NCI-H524 (cell line): ENCODE measurements at regions not wholly inside any gene's neighbourhood (a gene's known extent, or its start where the extent isn't known, plus 50 kb on each side); places are given as distances from the start of the nearest gene placed in this dataset.
A peak's percentile ranks its signal among the peaks of the same experiment; 100 is the strongest.
"Not testable (repeated sequence)": the region's sequence is repeated elsewhere in the genome, so short reads cannot be mapped to it uniquely, and the experiment has no call there.

Experiments used
- DNase-seq, 2 experiments: peaks; one replicate each; lab custom pipeline; 2025; lab: John Stamatoyannopoulos, UW

DNA sequence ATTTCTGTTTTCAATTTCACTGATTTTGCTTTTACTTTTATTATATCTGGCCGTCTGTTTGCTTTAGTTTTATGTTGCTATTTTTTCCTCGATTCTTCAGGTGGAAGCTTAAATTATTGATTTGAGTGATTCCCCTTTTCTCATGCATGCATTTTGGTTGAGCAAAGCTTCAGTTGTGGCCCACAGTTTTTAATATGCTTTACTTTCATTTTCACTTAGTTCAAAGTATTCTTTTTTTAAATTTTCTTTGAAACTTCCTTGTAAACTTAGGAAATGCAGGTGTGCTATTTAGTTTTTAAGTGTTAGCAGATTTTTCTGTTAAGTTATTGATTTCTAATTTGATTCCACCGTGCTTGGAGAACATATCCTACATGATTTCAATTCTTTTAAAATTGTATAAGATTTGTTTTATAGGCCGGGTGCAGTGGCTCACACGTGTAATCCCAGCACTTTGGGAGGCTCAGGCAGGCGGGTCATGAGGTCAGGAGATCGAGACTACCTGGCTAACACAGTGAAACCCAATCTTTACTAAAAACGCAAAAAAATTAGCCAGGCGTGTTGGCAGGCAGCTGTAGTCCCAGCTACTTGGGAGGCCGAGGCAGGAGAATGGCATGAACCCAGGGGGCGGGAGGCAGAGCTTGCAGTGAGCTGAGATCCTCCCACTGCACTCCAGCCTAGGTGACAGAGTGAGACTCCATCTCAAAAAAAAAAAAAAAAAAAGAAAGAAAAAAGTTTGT lies 531.2 kb downstream of the KIF2B start:
- DNase-seq: no peak

DNA sequence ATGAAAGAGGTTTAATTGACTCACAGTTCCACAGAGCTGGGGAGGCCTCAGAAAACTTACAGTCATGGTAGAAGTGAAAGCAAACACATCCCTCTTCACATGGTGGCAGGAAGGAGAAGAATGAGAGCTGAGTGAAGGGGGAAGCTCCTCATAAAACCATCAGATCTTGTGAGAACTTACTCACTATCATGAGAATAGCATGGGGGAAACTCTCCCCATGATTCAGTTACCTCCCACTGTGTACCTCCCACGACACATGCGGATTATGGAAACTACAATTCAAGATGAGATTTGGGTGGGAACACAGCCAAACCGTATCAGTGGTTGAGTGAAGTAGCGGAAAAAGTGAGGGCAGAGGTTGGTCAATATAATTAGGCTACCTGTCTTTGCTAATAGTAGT lies 538.3 kb downstream of the KIF2B start:
- not testable (repeated sequence) for DNase-seq

DNA sequence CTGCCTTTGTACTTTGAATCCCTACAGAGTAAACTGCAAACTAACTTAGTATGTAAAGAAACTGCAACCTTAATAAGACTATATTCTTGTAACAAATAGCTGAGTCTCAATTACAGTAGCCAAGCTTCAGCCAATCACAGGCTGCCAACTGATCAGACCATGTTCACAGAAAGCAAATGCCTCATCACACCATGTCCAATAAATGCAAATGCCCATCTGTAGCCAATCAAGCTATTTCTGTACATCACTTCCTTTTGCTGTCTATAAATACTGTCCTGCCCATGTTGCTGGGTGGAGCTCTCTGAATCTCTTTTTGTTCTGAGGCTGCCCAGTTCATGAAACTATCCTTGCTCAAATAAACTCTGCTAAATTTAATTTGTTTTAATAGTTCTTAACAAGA lies 531.7 kb upstream of the TOM1L1 start:
- no peak for DNase-seq

DNA sequence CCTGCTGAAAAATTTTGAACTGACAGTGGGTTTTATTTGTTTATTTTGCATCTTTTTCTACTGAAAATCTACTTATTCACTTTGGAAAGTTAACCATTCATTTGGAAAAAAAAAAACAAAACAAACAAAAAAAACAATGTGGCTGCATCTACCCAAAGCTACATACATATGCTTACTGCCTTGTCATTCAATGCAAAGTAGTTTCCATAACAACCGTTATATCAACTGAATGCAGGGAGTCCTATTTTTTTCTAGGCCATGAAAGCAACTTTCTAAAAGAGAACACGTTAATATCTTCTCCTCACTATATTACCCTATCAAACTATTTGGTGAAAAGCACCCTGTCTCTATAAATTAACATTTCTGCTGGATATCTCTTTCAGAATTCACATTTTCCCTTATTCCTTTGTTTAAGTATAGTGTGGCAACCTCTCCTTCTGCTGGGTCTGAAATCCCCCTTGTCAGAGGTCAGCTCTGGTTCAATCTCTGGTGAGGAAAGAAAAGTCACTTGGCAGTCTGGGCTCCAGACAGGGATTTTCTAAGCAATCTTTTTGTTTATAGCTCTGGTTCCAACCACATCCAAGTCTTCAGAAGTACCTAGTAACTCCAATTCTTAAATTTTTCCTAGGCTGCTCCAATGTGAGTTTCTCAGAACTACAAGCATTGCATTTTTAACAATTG lies 528.4 kb upstream of the TOM1L1 start:
- no peak for DNase-seq

DNA sequence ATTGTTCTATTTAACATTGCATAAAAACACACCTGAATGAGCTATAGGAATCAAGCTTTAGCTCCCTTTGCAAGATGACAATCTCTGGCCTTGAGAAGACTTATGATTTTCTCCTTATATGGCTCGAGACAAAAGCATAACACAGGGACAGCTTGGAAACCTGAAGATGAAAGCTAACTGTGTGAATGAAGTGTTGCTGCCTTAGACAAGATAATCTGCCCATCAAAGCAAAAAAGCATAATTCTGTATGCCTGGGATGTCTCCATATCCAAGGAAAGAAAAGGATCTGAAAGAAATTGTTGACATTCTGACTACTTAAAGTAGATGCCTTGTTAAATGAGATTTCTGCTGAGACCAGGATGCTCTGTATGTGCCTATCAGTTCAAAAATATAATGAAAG lies 526.7 kb upstream of the TOM1L1 start:
- no peak for DNase-seq

DNA sequence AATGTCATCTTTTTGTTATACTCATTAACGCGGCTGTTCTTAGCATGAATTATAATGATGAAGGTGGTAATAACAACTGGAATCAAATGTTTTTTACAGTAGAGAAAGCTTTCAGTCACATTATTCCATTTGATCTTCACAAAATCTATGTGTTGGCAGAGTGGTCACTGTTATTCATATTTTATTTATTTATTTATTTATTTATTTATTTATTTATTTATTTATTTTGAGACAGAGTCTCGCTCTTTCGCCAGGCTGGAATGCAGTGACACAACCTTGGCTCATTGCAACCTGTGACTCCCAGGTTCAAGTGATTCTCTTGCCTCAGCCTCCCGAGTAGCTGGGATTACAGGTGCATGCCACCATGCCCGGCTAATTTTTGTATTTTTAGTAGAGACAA lies 524.2 kb upstream of the TOM1L1 start:
- DNase-seq: not testable (repeated sequence)

DNA sequence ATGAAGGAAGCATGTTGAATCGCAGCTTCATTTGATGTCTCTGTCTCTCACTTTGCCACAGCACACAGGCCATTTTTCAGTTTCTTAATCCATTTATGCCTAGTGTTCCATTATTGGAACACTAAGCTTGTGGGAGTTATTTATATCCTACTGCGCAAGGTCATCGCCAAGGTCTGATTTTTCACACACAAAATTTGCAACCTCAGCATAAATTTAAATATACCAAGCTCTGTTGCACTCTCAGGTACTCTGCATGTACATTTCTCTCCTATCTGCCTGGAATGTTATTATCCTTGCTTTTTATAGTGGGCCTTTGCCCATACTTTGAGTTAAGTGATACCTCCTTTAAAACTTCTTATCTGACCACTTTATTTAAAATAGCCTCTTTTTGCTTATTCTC lies 519.2 kb upstream of the TOM1L1 start:
- no peak for DNase-seq

DNA sequence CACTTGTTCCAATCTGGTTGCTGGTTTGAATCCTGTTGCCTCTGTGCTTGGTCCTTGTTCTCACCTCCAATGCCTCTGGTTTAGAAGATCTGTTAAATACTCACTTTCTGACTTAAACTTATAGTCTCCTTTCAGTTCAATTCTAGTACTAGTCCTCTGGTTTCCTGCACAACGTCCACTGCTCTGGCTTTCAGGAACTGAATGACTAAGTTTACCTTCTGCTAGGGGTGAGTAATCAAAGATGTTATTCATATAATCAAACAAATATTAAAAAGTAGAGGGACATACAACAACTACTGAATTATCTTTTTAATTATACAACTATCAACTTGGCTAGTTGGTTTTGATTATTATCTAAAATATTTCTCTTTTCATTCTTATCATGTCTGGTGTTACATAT lies 496.4 kb upstream of the TOM1L1 start:
- DNase-seq: no peak

DNA sequence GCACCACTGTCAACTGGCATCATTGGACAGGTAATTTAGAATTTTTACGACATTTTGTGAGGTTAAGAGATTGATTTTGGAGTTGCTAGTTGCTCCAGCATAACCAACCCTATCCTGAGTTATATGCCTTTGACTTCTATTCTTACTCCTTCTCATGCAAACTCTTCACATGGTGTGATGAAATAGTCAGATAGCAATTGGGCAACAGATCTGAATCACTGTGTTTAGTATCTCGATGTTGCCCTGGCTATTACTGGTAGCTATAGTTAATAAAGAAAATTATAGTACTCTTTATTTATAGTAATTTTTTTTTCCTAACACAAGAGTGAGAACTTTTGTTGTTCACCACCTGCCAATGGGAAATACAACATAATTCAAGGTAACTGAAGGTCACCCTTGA lies 494.8 kb upstream of the TOM1L1 start:
- DNase-seq: no peak

DNA sequence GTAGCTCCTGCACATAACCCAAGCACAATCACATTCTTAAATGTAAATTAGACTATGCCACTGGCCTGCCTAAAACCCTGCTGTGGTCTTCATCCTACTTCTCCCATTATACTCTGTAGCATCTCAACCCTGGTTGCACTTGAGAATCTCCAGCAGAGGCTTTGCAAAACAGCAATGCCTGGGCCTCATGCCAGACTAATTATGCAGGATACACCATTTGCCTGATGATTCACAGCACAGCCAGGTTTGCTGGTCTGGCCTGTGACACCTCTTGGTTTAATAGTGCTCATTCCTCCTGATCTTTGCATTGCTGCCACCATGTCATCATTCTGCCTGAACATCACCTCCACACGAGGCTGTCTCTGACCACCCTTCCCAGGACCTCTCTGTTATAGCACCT lies 491.9 kb upstream of the TOM1L1 start:
- peak in 1 of 2 experiments; percentile 52 for DNase-seq

DNA sequence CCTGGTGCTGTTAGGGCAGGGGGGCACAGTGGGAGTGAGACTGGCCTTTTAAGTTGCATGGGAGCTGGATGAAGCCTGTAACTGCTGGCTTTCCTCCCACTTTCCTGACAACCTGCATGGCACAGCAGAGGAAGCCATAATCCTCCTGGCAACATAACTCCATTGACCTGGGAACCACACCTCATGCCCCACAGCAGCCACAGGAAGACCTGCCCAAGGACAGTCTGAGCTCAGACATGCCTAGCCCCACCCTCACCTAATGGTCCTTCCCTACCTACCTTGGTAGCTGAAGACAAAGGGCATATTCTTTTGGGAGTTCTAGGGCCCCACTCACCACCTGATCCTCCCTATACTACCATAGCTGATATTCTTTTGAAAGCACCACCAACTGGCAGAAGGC lies 482.2 kb upstream of the TOM1L1 start:
- DNase-seq: no peak

DNA sequence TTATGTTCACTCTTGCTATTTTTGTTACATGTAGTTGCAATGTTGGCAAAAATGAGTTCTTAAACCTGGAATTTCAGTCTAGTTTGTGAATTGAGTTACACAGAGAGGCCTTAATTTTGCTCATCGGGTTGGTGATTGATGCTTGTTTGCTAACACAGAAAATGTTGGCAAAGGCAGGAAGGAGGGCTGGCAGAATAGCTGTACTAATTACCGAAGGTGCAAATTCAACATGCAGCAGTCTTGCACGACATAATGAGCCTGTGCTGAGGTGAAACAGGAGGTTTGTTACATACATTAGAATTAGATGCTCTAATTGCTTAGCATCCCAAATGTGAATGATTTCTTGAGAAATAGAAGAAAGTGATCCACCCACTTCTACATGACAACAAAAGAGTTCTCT lies 475.0 kb upstream of the TOM1L1 start:
- DNase-seq: no peak

DNA sequence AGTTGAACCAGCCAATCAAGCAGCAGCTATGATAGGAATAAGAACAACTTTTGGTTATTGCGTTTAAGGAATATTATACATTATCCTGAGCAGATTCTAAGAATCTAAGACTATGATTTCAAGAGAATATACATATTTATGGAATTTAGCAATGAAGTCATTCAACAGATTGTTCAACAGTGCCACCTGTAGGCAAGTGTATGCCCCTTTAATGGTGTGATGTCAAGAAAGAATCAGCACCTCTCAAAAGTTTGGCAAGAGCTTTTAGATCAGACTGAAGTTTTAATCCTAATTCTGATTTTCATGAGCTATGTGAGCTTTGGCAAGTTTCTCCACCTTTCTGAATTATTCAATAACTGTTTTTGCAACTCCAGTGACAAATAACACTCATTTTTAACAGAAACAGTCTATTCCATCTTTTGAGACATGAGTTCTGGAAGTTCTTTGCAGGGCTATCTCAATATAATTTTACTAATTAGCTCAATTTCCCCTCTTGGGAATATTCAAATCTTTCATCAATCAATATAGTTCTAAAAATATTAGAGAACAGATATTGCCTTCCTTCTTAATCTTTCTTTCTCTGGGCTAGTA lies 474.3 kb upstream of the TOM1L1 start:
- DNase-seq: peak; percentile 15 to 50

DNA sequence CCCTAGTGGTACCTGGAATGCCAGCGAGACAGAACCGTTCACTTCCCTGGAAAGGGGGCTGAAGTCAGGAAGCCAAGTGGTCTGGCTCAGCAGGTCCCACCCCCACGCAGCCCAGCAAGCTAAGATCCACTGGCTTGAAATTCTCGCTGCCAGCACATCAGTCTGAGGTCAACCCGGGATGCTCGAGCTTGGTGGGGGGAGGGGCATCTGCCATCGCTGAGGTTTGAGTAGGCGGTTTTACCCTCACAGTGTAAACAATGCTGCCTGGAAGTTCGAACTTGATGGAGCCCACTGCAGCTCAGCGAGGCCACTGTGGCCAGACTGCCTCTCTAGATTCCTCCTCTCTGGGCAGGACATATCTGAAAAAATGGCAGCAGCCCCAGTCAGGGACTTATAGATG lies 464.7 kb upstream of the TOM1L1 start:
- DNase-seq: no peak

DNA sequence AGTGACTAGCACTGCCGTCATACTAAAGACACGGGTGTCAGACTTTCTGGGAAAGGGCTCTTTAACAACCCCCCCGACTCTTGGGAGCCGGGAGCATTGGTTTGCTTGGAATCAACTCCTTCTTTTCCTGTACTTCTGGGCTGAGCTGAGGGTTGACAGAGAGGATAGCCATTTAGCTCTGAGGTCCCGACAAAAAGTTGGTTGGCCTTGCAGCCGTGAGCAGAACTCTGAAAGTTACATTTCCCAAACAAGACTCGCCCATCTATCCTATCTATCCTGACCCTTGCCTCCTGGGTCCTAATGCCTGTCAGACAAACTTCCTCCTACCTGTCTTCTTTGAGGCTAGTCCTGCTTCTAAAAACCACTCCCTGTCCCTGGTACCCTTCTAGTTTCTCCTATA lies 460.8 kb upstream of the TOM1L1 start:
- DNase-seq: no peak

DNA sequence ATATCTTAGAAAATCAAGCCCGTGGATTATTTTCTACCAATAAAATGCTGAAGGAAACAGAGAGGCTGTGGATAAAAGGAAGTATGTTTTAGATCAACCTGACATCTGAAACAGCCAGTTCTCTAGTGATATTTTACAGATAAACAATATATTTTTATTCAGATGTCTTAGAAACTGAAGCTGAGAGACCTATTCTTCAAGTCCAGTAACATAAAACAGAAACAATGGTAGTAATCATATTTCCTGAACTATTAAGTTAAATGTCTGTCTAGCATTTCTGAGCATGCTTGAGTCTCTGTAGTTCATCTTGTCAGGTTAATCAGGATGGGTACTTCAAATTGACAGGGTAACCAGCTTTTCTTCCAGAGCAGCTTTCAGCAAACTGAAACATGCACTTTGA lies 449.6 kb upstream of the TOM1L1 start:
- no peak for DNase-seq

DNA sequence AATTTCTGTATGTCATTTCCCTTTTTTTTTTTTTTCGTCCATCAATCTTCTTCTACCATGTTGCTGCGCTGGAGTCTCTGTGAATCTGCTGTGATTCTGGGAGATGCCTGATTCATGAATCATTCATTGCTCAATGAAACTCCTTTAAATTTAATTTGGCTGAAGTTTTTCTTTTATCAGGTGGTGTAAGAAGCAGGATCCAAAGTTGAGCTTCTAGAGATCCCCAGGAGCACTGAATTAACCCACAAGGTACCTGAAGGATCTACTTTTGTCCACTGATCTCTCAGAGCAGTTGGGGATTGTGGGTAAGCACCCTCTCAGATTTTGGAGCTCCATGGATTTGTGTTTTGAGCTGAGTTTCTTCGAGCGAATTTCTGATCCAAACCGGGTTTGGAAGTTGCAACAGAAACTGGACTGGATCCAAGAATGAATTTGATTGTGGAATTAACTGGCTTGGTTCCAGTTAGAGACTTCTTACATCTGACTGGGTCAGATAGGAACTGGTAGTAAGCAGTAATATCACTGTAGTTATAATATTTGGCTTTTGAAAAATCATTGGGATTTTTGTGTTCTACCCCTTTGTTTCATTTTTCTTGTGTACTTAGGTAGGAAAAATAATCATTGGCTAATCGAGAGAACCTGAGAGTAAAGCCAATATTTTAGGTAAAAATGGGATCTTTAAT lies 447.8 kb upstream of the TOM1L1 start:
- DNase-seq: no peak

DNA sequence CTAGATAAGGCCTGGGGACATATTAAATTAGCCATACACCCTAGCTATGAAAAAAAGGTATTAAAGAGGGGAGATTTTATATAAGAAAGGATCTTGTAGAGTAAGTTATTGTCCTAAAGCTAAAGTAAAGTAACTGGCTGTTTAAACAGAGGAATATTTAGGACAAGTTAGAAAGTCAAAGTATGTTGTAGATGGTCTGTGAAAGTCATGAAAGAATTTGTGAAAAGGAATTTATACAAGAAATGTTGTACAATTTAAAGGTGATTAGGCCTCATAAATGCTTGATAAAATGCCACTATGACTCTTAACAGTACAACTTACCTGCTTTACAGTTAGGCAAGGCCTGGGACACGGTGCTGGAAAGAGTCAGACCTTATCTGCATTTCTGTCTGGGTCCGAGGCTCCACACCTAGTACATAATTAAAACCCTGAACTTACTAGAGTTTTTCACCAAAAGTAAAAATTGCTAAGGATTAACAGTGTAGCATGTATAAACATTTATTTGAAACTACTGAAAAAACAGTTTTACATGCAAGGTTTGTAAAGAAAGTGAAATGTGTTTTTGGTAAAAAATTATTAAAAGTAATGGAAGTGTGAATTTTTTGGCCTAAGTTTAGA lies 445.3 kb upstream of the TOM1L1 start:
- no peak for DNase-seq

DNA sequence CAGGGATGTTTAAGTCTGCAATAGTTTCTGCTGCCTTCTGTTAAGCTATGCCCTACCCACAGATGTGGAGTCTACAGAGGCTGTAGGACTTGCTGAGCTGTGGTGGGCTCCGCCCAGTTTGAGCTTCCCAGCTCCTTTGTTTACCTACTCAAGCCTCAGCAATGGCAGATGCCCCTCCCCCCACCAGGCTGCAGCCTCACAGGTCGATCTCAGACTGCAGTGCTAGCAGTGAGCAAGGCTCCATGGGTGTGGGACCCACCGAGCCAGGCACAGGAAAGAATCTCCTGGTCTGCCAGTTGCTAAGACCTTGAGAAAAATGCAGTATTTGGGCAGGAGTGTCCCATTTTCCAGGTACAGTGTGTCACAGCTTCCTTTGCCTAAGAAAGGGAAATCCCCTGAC lies 435.2 kb upstream of the TOM1L1 start:
- not testable (repeated sequence) for DNase-seq

DNA sequence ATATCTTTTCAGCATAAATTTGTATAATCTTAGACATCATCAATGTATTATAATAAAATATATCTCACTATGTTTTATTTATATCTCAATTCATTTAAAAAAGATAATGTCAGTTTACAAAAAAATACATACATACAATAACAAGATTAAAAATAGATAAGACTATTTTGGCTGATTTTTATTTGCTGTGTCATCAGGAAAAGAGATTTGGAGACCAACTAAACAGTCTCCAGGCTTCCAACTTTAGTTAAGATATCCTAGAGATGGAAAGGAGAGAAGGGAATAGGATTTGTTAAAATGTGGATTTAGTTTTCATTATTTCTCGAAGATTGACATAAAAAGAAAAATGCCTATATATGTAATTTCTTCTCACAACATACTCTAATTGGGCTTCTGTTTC lies 433.8 kb upstream of the TOM1L1 start:
- no peak for DNase-seq

DNA sequence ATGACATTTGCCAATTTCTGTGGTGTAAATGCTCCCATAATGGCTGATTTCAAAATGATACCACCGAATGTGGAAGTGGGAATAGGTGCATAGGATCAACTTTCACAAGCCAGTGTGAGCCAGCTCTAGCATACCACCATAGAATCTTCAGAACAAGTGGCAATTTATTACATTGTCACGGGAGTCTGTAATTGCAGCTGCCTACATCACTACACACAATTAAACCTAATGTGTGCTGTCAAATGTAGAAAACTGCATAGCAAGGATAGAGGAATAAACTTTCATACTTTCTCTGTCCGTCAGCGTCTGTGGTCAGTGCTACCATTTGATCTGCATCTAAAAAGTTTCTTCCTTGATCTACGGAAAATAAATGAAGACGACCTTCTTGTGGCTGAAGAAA lies 417.8 kb upstream of the TOM1L1 start:
- DNase-seq: no peak

DNA sequence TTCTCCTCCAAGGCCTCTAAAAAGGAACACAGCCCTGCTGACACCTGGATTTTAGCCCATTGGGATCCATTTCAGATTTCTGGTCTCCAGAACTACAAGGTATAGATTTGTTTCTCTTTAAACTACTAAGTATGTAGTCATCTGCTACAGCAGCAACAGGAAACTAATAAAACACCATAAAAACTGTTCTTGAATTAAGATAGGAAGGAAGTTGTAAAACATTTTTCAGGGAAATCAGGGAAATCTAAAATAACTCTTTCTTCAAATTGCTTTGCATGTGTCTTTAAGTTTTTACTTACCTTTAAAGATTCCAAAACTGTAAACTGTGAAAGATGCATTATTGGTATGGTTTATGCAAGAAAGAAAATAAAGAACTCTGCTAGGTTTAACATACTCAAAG lies 407.0 kb upstream of the TOM1L1 start:
- no peak for DNase-seq
